Neural crest cell (in vitro differentiated cells): ENCODE measurements at regions not wholly inside any gene's neighbourhood (a gene's known extent, or its start where the extent isn't known, plus 50 kb on each side); places are given as distances from the start of the nearest gene placed in this dataset.
A peak's percentile ranks its signal among the peaks of the same experiment; 100 is the strongest.
"Not testable (repeated sequence)": the region's sequence is repeated elsewhere in the genome, so short reads cannot be mapped to it uniquely, and the experiment has no call there.

ENCODE experiments used
- DNase-seq: peaks from one replicate; pipeline ENCODE4 v3.0.0; 2021; ENCODE audit warnings: low read depth, mixed read lengths, low spot score
- H3K27ac Mint-ChIP-seq: one replicate; pipeline ENCODE4 v1.8.0; 2021; ENCODE audit warnings: mild to moderate bottlenecking, mixed read lengths; ENCODE audit not compliant: unreplicated experiment
- H3K27me3 Mint-ChIP-seq: 2 replicates; pipeline ENCODE4 v1.8.0; 2021; ENCODE audit warnings: low read depth, mild to moderate bottlenecking, mixed read lengths
- H3K36me3 Mint-ChIP-seq: 2 replicates; pipeline ENCODE4 v1.8.0; 2021; ENCODE audit warnings: low read depth, mild to moderate bottlenecking, mixed read lengths
- H3K4me1 Mint-ChIP-seq: 2 replicates; pipeline ENCODE4 v1.8.0; 2021; ENCODE audit warnings: mixed read lengths
- H3K4me3 Mint-ChIP-seq: one replicate; pipeline ENCODE4 v1.8.0; 2021; ENCODE audit warnings: mild to moderate bottlenecking, mixed read lengths
- H3K9me3 Mint-ChIP-seq: 2 replicates; pipeline ENCODE4 v1.8.0; 2021; ENCODE audit warnings: mixed read lengths
- CTCF ChIP-seq: fragments of 200-600 bp; sonication (generic); conservative IDR thresholded peaks from 2 replicates; pipeline ENCODE4 v1.5.0; 2021; ENCODE audit warnings: antibody characterized with exemption, mild to moderate bottlenecking

- no peak for TF ChIP-seq CTCF
- no peak for DNase-seq
- no peak overlapping the region for H3K27ac Mint-ChIP-seq
Observed at GRCh38 chr5:138668451-138669380, 84.5 kb upstream of the CTNNA1 start.

GRCh38 chr5:138667782-138668331 is 85.4 kb upstream of the CTNNA1 start:
- H3K4me1 Mint-ChIP-seq: peaks cover 24% of the 10 kb centered on the region
- not testable (repeated sequence) for H3K36me3 Mint-ChIP-seq, H3K9me3 Mint-ChIP-seq, H3K27me3 Mint-ChIP-seq, H3K4me3 Mint-ChIP-seq, DNase-seq
- H3K27ac Mint-ChIP-seq: peak overlapping the region; percentile 40

More at GRCh38 chr5:138668451-138669380, 84.5 kb upstream of the CTNNA1 start:
- no peaks in the 10 kb centered on the region for H3K36me3 Mint-ChIP-seq
- no peaks in the 10 kb centered on the region for H3K9me3 Mint-ChIP-seq
- no peaks in the 10 kb centered on the region for H3K27me3 Mint-ChIP-seq
- no peak overlapping the region for H3K4me3 Mint-ChIP-seq
- H3K4me1 Mint-ChIP-seq: peaks cover 24% of the 10 kb centered on the region

GRCh38 chr5:138666226-138666742 is 86.9 kb upstream of the CTNNA1 start:
- no peaks in the 10 kb centered on the region for H3K36me3 Mint-ChIP-seq
- H3K9me3 Mint-ChIP-seq: no peaks in the 10 kb centered on the region
- H3K4me1 Mint-ChIP-seq: peaks cover 24% of the 10 kb centered on the region
- DNase-seq: no peak
- H3K4me3 Mint-ChIP-seq: no peak overlapping the region
- peak overlapping the region; percentile 71 for H3K27ac Mint-ChIP-seq
- H3K27me3 Mint-ChIP-seq: no peaks in the 10 kb centered on the region
- TF ChIP-seq CTCF: no peak

GRCh38 chr5:138665261-138665660 is 88.0 kb upstream of the CTNNA1 start:
- H3K4me3 Mint-ChIP-seq: no peak overlapping the region
- TF ChIP-seq CTCF: no peak
- H3K27me3 Mint-ChIP-seq: no peaks in the 10 kb centered on the region
- no peak overlapping the region for H3K27ac Mint-ChIP-seq
- H3K36me3 Mint-ChIP-seq: no peaks in the 10 kb centered on the region
- DNase-seq: no peak
- peaks cover 24% of the 10 kb centered on the region for H3K4me1 Mint-ChIP-seq
- no peaks in the 10 kb centered on the region for H3K9me3 Mint-ChIP-seq

- no peaks in the 10 kb centered on the region for H3K36me3 Mint-ChIP-seq
- H3K9me3 Mint-ChIP-seq: no peaks in the 10 kb centered on the region
- no peak for TF ChIP-seq CTCF
- H3K27ac Mint-ChIP-seq: peak overlapping the region; percentile 44
- no peaks in the 10 kb centered on the region for H3K27me3 Mint-ChIP-seq
- DNase-seq: no peak
- no peak overlapping the region for H3K4me3 Mint-ChIP-seq
- H3K4me1 Mint-ChIP-seq: peaks cover 19% of the 10 kb centered on the region
Observed at GRCh38 chr5:138664276-138664943, 88.8 kb upstream of the CTNNA1 start.
